ENCODE measurements at regions not wholly inside any gene's neighbourhood (a gene's known extent, or its start where the extent isn't known, plus 50 kb on each side); places are given as distances from the start of the nearest gene placed in this dataset.

GRCh38 chr10:128661404-128662197 is 535.4 kb upstream of the MKI67 start:
- DNase-seq (ENCODE audit: low read depth), result no peak

GRCh38 chr10:128662520-128662919 is 536.3 kb upstream of the MKI67 start:
- DNase-seq (ENCODE audit: low read depth), result no peak

GRCh38 chr10:128664729-128665128 is 538.5 kb upstream of the MKI67 start:
- DNase-seq (ENCODE audit: low read depth), result no peak

GRCh38 chr10:128675405-128675804 is 549.2 kb upstream of the MKI67 start:
- no peak for DNase-seq (ENCODE audit: low read depth)

- no peak for DNase-seq (ENCODE audit: low read depth)
Measured at GRCh38 chr10:128680116-128680515, 553.9 kb upstream of the MKI67 start.

- DNase-seq (ENCODE audit: low read depth), result no peak
Measured at GRCh38 chr10:128684215-128684614, 558.0 kb upstream of the MKI67 start.

- no peak for DNase-seq (ENCODE audit: low read depth)
Measured at GRCh38 chr10:128686630-128687278, 560.5 kb upstream of the MKI67 start.

GRCh38 chr10:128687408-128687807 is 561.2 kb upstream of the MKI67 start:
- no peak for DNase-seq (ENCODE audit: low read depth)

GRCh38 chr10:128687927-128688549 is 561.8 kb upstream of the MKI67 start:
- no peak for DNase-seq (ENCODE audit: low read depth)

GRCh38 chr10:128689667-128690066 is 563.4 kb upstream of the MKI67 start:
- no peak for DNase-seq (ENCODE audit: low read depth)

GRCh38 chr10:128693493-128694131 is 567.4 kb upstream of the MKI67 start:
- DNase-seq (ENCODE audit: low read depth), result no peak

GRCh38 chr10:128694168-128694850 is 568.1 kb upstream of the MKI67 start:
- no peak for DNase-seq (ENCODE audit: low read depth)

- no peak for DNase-seq (ENCODE audit: low read depth)
Measured at GRCh38 chr10:128694851-128695725, 568.9 kb upstream of the MKI67 start.

GRCh38 chr10:128695931-128696330 is 569.7 kb upstream of the MKI67 start:
- no peak for DNase-seq (ENCODE audit: low read depth)

GRCh38 chr10:128697437-128697836 is 571.2 kb upstream of the MKI67 start:
- DNase-seq (ENCODE audit: low read depth), result no peak

GRCh38 chr10:128701381-128701780 is 575.2 kb upstream of the MKI67 start:
- DNase-seq (ENCODE audit: low read depth), result no peak

- DNase-seq (ENCODE audit: low read depth), result no peak
Measured at GRCh38 chr10:128701837-128702236, 575.6 kb upstream of the MKI67 start.

GRCh38 chr10:128704716-128705115 is 578.5 kb upstream of the MKI67 start:
- no peak for DNase-seq (ENCODE audit: low read depth)

GRCh38 chr10:128708182-128708581 is 582.0 kb upstream of the MKI67 start:
- no peak for DNase-seq (ENCODE audit: low read depth)

GRCh38 chr10:128709686-128710085 is 583.5 kb upstream of the MKI67 start:
- no peak for DNase-seq (ENCODE audit: low read depth)
